Muscle of leg (tissue), 3 donors: ENCODE measurements at regions not wholly inside any gene's neighbourhood (a gene's known extent, or its start where the extent isn't known, plus 50 kb on each side); places are given as distances from the start of the nearest gene placed in this dataset.

ENCODE experiments used
- DNase-seq: peaks from one replicate; pipeline ENCODE4 v3.0.0; 2013
- H3K27ac ChIP-seq: one replicate; pipeline ENCODE4 v1.5.1; 2013; ENCODE audit warnings: mild to moderate bottlenecking, low read length, control low read depth
- H3K27me3 ChIP-seq: one replicate; pipeline ENCODE4 v1.6.1; 2013; ENCODE audit warnings: low read length; ENCODE audit not compliant: control insufficient read depth, insufficient read depth
- H3K36me3 ChIP-seq: one replicate; pipeline ENCODE4 v1.6.1; 2013; ENCODE audit warnings: low read length; ENCODE audit not compliant: control insufficient read depth, insufficient read depth
- H3K4me1 ChIP-seq: one replicate; pipeline ENCODE4 v1.6.1; 2013; ENCODE audit warnings: low read length; ENCODE audit not compliant: control insufficient read depth, insufficient read depth
- H3K4me3 ChIP-seq: one replicate; pipeline ENCODE4 v1.5.1; 2013; ENCODE audit warnings: low read length, control low read depth
- H3K9me3 ChIP-seq: replicated peaks from 2 replicates; pipeline ENCODE4 v1.6.1; 2013; ENCODE audit warnings: low read depth, low read length; ENCODE audit not compliant: control insufficient read depth
- WGBS: methylation state at CpG from one replicate; pipeline ENCODE4 v1.1.5; 2013; ENCODE audit warnings: missing lambda C conversion rate; ENCODE audit not compliant: insufficient coverage; 5-methylcytosine and 5-hydroxymethylcytosine counted together

DNA sequence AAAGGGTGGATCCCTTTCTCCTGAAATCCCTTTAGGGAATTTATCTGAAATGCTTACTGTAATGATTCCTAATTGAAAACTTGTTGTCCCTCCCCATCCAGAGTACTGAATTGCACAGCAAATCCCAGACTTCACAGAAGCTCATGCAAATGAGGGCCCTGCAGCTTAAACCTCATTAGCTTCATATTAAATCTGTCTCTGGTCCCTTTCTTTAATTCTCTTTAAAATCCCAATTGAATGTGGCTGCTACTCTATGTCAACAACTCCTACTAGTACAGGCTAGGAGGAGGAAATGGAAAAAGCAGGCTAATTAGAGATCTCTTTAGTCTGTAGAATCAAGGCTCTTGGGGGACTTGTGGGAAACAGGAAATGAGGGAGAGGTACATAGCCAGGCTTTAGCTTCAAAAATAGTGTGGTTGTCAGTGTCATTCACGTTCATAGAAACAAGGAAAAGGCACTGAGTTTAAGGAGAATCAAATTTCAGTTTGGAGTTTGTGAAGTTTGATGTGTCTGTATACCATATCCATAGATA is 191.3 kb upstream of the PRDM9 start:
- H3K27me3 ChIP-seq = no peaks in the 10 kb centered on the region
- H3K36me3 ChIP-seq = no peaks in the 10 kb centered on the region
- H3K9me3 ChIP-seq = no peaks in the 10 kb centered on the region
- H3K27ac ChIP-seq = no peak overlapping the region
- H3K4me1 ChIP-seq = no peaks in the 10 kb centered on the region
- DNase-seq = peak; percentile 22
- no CpG with 5 or more reads among the region's 1 CpG for WGBS
- H3K4me3 ChIP-seq = no peak overlapping the region

DNA sequence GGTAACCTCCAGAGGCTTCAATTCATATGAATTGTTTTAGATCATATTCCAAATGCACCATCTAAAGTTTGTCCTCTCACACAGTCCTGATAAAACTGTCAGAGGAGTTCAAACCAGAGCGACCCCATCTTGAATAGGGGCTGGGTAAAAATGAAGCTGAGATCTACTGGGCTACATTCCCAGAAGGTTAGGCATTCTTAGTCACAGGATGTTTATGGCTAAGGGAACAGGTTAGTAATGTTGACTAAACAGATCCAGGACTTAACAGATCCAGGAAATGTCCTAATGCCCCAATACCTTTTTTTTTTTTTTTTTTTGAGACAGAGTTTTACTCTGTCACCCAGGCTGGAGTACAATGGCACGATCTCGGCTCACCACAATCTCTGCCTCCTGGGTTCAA is 192.6 kb upstream of the PRDM9 start:
- no peaks in the 10 kb centered on the region for H3K9me3 ChIP-seq
- no peak for DNase-seq
- H3K27me3 ChIP-seq = no peaks in the 10 kb centered on the region
- H3K4me3 ChIP-seq = no peak overlapping the region
- H3K4me1 ChIP-seq = no peaks in the 10 kb centered on the region
- WGBS = 90% methylated on average over 2 of the region's 3 CpGs
- H3K36me3 ChIP-seq = no peaks in the 10 kb centered on the region
- no peak overlapping the region for H3K27ac ChIP-seq

- no peaks in the 10 kb centered on the region for H3K4me1 ChIP-seq
- no peak overlapping the region for H3K27ac ChIP-seq
- WGBS = 91% methylated on average over 13 of the region's 13 CpGs
These were observed 202.4 kb upstream of the PRDM9 start for GRCh38 chr5:23305055-23305454.

DNA sequence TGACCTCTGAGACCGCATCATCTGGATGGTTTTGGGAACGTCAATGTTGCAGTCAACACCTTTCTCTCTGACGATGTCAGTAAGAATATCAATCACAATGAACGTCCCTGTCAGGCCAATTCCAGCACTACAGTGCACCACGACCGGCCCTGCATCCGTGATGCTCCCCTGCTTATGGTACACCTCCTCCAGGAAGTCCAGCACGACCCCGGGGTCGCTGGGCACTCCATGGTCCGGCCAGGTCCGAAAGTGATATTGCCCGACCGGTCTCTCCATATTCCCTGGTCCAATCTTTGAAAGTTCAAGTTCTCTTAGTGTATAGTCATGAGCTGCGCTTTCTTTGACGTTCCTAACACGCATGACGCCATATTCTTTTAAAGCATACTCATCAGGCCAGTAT is 203.6 kb upstream of the PRDM9 start:
- H3K4me3 ChIP-seq = no peak overlapping the region
- H3K27me3 ChIP-seq = no peaks in the 10 kb centered on the region
- 93% methylated on average over 17 of the region's 18 CpGs for WGBS

More at GRCh38 chr5:23305055-23305454, 202.4 kb upstream of the PRDM9 start:
- DNase-seq = no peak
- Histone ChIP-seq H3K4me3 (no peak overlapping the region), H3K9me3 (no peaks in the 10 kb centered on the region), H3K27me3 (no peaks in the 10 kb centered on the region), H3K36me3 (no peaks in the 10 kb centered on the region)

DNA sequence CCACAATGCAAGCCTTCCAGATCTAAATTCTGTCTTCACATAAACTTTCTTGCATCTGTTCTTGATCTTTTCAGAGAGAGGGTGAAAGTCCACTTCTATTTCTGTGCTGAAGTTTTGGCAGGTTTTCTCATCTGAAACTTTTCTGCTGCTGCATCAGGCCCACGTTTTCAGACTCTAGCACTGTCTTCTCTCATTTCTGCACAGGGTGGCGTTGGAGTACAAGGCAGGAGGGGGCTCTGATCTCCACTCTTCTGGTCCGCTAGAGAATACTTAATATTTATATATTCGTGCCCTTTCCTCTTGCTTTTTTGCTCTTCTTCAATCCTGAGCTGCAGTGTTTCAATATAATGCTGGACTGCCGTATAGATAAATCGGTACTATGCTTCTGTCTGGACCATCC is 204.0 kb upstream of the PRDM9 start:
- no peak for DNase-seq

More for the DNA sequence above, 203.6 kb upstream of the PRDM9 start:
- no peaks in the 10 kb centered on the region for H3K4me1 ChIP-seq
- DNase-seq = no peak
- H3K27ac ChIP-seq = no peak overlapping the region
- no peaks in the 10 kb centered on the region for H3K36me3 ChIP-seq
- H3K9me3 ChIP-seq = no peaks in the 10 kb centered on the region

GRCh38 chr5:23302438-23302837 is 205.0 kb upstream of the PRDM9 start:
- no peak overlapping the region for H3K27ac ChIP-seq
- H3K4me3 ChIP-seq = no peak overlapping the region
- no peaks in the 10 kb centered on the region for H3K27me3 ChIP-seq
- WGBS = 100% methylated on average over 1 of the region's 1 CpG
- no peak for DNase-seq
- no peaks in the 10 kb centered on the region for H3K36me3 ChIP-seq
- H3K4me1 ChIP-seq = no peaks in the 10 kb centered on the region
- H3K9me3 ChIP-seq = no peaks in the 10 kb centered on the region

More for the DNA sequence above, 204.0 kb upstream of the PRDM9 start:
- Histone ChIP-seq H3K27me3 (no peaks in the 10 kb centered on the region), H3K4me1 (no peaks in the 10 kb centered on the region), H3K4me3 (no peak overlapping the region), H3K36me3 (no peaks in the 10 kb centered on the region), H3K27ac (no peak overlapping the region), H3K9me3 (no peaks in the 10 kb centered on the region)
- 80% methylated on average over 1 of the region's 6 CpGs for WGBS

DNA sequence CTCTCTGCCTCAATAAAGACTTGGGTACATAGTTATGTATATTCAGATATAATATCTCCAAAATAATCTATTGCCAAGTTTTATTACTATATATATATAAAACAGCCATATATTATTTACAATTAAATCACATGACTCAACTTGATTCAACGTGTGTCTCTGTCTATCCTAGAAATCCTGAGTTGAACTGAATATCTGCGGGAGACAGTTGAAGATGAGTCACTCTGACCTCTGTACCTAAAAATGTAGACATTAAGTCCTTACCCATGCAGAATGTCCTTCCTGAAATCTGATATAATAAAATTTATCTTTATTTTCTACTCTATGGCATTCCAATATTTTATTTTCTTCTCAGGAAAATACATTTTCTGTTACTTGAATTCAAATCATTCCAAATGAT is 218.2 kb upstream of the PRDM9 start:
- DNase-seq = no peak
- no CpG with 5 or more reads among the region's 2 CpGs for WGBS
- H3K4me3 ChIP-seq = no peak overlapping the region
- no peak overlapping the region for H3K27ac ChIP-seq
- H3K27me3 ChIP-seq = no peaks in the 10 kb centered on the region
- H3K4me1 ChIP-seq = no peaks in the 10 kb centered on the region
- H3K9me3 ChIP-seq = no peaks in the 10 kb centered on the region
- H3K36me3 ChIP-seq = no peaks in the 10 kb centered on the region

- H3K4me1 ChIP-seq = no peaks in the 10 kb centered on the region
- no peak overlapping the region for H3K27ac ChIP-seq
- no CpG with 5 or more reads among the region's 2 CpGs for WGBS
- DNase-seq = no peak
- H3K4me3 ChIP-seq = no peak overlapping the region
- H3K27me3 ChIP-seq = no peaks in the 10 kb centered on the region
- no peaks in the 10 kb centered on the region for H3K36me3 ChIP-seq
- no peaks in the 10 kb centered on the region for H3K9me3 ChIP-seq
These were observed 222.8 kb upstream of the PRDM9 start for GRCh38 chr5:23284656-23285055.

DNA sequence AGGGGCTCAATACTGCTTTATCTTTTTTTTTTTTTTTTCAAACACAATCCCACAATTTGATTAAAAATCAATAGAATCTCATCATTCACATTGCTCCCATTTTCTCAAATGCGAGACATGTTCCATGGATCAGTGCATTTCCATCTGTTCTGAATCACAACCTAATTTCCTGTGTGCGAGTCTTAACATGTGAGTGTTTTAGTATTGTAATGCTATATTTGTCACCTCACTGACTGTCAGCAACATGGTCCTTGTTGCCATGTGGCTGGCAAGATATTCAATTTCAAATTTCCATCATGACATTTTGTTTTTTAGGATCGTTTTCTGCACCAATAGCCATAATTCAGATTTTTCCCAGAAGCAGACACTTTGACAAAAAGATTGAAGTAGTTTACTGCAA is 233.2 kb upstream of the PRDM9 start:
- no peaks in the 10 kb centered on the region for H3K27me3 ChIP-seq
- no peaks in the 10 kb centered on the region for H3K9me3 ChIP-seq
- H3K4me3 ChIP-seq = no peak overlapping the region
- no peaks in the 10 kb centered on the region for H3K4me1 ChIP-seq
- DNase-seq = no peak
- no peaks in the 10 kb centered on the region for H3K36me3 ChIP-seq
- no CpG with 5 or more reads among the region's 3 CpGs for WGBS
- H3K27ac ChIP-seq = no peak overlapping the region

DNA sequence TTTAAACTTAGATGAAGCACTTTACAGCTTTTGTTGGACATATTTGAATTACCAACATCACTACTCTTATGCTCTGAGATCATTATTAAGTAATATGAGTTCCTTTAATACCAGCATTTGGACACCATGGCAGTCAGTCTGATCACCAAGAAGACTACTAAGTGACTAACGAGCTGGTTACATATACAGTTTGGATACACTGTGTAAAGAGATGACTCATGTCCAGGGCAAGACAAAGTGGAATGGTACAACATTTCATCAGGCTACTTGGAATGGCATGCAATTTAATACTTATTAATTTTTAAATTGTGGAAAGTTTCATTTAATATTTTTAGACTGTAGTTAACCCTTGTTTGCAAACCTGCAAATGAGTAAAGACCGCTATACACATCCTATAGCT is 237.4 kb upstream of the PRDM9 start:
- no peaks in the 10 kb centered on the region for H3K36me3 ChIP-seq
- no CpG with 5 or more reads among the region's 2 CpGs for WGBS

GRCh38 chr5:23268136-23268535 is 239.3 kb upstream of the PRDM9 start:
- Histone ChIP-seq H3K27me3 (no peaks in the 10 kb centered on the region), H3K27ac (no peak overlapping the region), H3K9me3 (no peaks in the 10 kb centered on the region), H3K36me3 (no peaks in the 10 kb centered on the region), H3K4me3 (no peak overlapping the region), H3K4me1 (no peaks in the 10 kb centered on the region)
- DNase-seq = peak; percentile 34
- WGBS = 39% methylated on average over 5 of the region's 10 CpGs

More for the DNA sequence above, 237.4 kb upstream of the PRDM9 start:
- Histone ChIP-seq H3K4me1 (no peaks in the 10 kb centered on the region), H3K4me3 (no peak overlapping the region), H3K27ac (no peak overlapping the region), H3K9me3 (no peaks in the 10 kb centered on the region), H3K27me3 (no peaks in the 10 kb centered on the region)
- DNase-seq = no peak
